GM19023 (cell line): ENCODE measurements at regions not wholly inside any gene's neighbourhood (a gene's known extent, or its start where the extent isn't known, plus 50 kb on each side); places are given as distances from the start of the nearest gene placed in this dataset.
"Not testable (repeated sequence)": the region's sequence is repeated elsewhere in the genome, so short reads cannot be mapped to it uniquely, and the experiment has no call there.

ENCODE experiments used
- ATAC-seq: cut with Tn5 transposase; IDR thresholded peaks from one replicate; pipeline ENCODE4 v1.9.1; 2021; ENCODE audit warnings: mild to moderate bottlenecking, moderate library complexity; ENCODE audit not compliant: unreplicated experiment

DNA sequence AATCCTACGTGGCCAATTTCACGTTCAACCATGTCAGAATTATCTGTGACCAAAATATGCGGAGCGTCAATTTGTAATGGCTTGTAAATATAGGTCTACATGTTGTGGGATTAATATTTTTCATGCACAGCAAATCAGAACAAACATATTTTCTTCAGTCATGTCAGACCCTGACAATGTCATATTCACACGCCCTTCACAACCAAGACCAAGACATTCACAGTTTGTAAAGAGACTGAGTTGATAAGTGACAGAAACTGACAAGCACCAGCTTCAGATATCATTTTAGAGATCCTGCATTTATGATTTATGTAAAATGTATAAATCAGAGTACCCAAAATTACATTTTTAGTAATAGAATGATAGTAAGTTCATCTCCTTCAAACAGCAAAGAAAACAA lies 57.3 kb upstream of the NOVA1 start:
- no peak for ATAC-seq

DNA sequence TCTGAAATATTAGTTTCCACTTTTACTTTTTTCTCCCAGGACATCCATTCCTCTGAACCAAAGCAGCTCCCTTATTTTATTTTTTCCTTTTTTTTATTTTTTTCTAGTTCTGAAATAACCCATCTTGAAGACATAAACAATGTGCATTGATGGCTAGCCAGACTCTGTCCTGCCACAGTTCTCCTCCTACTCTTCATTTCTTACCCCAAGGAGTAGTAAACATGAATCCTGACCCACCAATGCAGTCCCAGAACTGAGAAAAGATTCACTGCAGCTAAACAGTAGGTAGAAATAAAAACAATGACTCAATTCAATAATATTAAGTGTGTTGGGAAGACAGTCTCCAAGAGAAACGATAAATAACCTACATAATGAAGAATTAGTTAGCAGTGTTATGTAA lies 65.7 kb upstream of the NOVA1 start:
- no peak for ATAC-seq

DNA sequence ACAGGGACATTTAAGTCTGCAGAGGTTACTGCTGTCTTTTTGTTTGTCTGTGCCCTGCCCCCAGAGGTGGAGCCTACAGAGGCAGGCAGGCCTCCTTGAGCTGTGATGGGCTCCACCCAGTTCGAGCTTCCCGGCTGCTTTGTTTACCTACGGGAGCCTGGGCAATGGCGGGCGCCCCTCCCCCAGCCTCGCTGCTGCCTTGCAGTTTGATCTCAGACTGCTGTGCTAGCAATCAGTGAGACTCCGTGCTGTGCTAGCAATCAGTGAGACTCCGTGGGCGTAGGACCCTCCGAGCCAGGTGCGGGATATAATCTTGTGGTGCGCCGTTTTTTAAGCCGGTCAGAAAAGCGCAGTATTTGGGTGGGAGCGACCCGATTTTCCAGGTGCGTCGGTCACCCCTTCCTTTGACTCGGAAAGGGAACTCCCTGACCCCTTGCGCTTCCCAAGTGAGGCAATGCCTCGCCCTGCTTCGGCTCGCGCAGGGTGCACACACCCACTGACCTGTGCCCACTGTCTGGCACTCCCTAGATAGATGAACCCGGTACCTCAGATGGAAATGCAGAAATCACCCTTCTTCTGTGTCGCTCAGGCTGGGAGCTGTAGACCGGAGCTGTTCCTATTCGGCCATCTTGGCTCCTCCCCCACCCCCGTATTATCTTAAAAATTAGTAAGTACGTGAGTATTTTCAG lies 81.0 kb upstream of the NOVA1 start:
- ATAC-seq: not testable (repeated sequence)

DNA sequence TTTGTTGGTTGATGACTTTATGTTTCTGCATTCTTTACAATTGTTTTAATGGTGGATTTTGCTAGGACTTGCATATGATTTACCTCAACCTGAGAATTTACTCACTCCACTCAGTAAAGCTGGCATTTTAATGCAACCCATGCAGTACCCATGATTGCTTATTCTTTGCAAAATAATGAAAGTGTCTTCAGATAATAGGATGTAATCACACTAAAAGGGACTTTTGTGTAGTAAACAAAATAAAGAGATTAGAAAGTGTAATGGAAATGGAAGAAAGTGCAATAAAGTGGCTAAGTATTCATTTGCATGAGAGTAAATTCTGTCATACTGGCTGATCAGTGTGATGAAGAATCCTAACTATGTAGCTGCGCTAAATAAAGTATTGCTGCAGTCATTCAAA lies 87.6 kb upstream of the NOVA1 start:
- no peak for ATAC-seq

DNA sequence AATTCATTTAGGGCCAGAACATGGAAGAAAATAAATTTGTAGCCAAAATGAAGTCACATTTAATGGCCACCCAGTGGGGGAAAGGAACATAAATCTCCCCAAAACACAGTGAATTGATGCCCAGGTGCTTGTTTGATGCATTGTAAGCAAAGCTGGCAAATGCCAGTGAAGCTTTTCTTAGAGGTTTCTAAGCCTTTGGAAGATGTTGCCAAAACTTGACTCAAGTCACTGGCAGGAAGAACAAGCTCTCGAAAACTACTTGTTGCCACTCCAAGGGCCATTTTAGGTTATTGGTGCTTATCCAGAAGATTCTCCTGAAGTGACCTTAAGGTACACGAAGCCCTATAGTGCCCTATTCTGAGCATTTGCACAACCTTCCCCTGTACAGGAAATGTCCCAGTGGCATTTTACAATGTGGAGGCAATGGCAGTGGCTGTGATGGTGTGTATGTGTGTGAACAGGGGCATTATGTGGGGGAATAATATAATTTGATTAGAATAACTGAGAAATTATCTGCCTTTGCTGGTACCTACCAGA lies 89.5 kb upstream of the NOVA1 start:
- ATAC-seq: no peak

DNA sequence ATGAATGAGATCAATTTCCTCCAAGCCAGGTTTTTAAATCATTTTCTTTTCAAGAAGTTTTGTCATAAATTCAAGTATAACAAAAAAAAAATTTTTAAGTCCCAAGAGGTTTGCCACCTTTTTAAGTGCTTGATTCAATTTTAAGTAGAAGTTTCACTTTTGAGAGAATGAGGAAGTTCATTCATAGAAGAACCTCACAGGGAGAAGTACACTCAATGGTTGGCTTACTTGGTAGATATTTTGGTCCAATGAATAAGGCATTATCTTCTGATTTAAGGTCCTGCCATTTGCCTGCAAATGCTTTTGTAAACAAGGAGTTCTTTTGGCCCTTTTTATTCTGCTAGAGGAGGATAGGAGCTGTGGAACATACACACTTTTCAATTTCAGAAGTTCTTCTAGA lies 96.7 kb upstream of the NOVA1 start:
- ATAC-seq: no peak

DNA sequence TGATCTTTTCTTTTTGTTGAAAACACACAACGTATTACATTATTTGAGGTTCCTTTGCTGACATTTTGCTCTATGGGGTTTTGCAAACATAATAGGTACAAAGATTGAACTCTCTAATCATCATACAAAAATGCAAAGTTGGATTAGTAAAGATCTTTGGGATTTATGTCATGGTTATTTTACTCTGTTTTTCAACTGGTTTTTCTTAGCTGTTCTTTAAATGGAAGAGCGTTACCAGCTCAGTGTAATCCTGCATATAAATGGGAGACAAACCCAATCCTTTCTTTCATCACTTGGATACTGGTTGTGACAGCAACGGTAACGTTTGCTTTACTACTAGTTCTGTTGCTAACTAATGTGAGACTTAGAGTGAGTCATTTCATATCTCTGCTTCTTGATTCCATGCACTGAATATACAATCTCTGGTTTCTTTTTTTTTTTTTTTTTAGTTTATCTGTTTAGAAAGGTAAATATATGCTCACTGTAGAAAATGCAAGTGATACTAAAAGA lies 104.9 kb upstream of the NOVA1 start:
- no peak for ATAC-seq

DNA sequence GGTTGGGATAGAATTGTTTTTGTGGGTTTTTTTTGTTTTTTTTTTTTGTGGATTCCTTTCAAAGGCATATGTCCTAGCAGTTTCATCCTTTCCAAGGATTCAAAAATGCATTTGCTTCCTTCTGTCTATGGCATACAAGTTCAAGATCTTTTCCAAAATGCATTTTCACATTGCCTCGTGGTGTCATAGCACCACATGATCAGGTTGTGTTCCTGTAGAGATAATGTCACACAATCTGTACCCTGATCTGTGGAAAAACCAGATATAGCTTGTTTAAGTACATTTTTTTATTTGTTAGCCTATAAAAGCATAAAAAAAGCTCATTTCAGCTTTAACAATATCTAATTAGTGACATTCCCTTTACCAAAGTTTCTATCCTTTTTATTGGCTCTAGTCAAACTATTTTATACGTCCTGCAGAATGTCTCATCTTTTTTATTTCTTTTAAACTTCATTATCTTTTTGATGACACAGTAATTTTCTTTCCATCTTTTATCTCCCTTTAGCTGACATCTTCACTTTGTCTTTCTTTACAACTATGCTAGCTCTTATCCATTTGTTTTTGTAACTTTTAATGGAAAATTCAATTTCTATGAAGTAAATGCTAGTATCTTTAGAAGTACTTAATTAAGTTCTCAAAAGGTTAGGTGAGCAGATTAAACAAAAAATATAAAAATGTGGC lies 106.0 kb upstream of the NOVA1 start:
- no peak for ATAC-seq

DNA sequence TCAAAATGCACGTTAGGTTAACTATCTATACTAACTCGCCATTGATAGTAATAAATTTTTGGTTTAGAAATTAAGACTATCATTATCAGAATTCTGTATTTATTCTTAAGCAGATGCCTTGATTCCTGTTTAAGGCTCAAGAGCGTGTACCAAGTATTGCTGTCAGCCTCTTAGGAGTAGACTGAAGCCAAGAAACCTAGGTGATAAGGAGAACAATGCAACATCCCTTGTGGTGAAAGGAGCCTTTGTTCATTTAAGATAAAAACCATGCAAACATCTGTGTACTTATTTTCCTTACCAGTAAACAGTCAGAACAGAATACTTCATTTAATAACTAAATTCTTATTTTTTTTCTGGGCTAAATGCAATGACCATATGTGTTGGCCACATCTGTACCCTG lies 109.4 kb upstream of the NOVA1 start:
- no peak for ATAC-seq

DNA sequence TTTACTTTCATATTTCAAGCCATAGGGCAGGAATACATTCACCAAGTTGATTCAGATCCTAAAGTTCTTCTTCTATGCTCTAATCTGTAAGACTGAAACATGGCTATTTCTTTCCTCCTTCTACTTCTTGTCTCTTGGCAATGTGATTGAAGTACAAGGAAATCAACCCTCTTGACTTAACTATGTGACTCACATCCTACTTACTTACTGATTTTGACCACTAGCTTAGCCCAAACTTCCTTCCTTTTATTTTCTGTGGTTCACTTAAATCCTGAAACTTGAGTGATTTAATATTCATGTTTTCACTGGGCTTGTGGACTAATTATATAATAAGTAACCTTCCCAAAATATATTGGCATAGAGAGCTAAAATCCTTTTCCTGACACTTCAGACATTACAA lies 111.2 kb upstream of the NOVA1 start:
- no peak for ATAC-seq

DNA sequence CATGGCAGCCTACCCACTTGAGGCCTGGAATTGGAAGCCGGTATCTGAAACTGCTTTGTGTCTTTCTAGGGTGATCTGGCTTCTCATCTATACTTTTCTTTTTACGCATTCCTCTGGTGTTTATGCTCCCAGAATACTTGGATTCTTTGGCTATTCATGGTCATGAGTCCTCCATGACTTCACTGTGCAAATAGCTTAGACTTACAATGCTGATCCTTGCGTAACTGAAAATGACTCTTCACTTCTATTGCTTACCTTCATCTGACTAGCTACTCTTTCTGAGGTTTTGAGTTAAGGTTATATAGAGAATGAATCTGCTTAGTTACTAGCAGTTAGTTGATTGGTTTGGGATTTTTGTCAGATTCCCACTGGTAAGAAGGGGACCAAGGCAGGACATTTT lies 121.7 kb upstream of the NOVA1 start:
- no peak for ATAC-seq

DNA sequence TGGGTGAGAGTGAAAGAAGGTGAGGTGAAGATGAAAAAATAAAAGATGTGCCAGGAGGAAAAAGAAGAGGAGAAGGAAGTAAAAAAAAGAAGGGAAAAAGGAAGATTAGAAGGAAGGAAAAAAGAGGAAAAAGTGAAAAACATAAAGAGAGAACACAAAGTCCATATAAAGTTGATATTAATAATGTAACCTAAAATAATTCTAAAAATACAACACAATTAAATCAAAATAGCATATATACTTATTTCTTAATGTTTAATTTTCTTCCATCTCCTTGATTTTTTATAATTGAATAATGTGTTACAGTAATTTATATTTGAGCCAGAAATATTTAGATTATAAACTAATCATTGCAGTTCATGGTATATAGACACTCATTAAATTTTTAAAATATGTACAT lies 124.4 kb upstream of the NOVA1 start:
- ATAC-seq: no peak

DNA sequence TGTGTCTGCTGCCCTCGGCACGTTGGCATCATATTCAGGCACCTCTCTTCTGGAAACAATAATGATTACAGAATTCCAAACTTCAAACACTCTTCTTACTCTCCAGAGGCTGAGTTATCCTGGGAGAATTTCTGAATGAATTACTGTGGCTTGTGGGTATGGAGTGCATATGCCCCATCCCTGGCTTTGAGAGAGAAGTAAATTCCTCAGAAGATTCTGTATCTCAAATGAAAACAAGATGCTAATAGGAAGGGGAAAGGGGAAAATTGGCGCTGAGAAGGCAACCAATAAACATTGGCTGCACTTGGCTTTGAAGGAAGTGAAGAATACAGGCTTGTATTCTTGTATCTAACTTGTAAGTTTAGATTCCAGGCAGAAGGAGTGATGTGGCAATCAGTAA lies 132.0 kb upstream of the NOVA1 start:
- ATAC-seq: no peak

DNA sequence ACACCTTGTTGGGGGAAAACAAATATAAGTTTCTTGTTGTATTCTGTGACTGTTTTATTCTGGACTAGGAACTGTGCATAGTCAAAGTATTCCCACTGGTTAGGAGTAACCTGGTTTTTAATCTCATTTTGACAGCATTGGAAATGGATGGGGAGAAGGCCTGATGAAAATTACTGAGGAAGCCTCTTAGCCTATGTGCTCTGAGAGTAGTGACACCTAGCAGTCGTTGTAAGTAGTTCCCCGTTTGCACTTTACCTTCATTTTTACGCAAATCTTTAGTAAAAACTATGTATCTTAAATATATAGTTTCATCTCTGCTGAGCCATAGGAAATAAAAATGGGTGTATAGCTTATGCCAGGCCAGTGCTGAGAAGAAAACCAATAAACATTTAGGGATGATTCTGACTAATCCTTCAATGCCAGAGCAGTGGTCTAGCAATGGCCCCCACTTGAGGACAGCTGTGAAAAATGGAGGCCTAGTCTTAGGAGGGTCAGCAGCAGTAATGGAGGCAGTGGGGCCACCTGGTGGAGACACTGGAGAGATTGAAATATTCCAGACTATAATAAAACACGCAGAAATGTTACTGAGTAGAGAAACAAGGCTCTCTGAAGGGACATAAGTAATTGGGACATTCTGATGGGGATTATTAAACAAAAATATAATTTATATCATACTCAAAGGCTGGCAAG lies 133.2 kb upstream of the NOVA1 start:
- no peak for ATAC-seq

DNA sequence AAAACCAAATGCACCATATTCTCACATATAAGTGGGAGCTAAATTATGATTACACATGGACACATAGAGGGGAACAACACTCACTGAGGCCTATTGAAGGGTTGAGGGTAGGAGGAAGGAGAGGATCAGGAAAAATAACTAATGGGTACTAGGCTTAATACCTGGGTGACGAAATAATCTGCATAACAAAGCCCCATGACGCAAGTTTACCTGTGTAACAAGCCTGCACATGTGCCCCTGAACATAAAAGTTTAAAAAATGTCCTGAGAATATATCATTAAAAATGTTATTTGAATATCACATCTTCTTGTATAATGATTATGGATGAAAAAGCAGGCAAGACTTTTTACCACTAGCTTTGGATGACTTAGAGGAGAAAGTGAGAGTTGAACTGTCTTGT lies 138.0 kb upstream of the NOVA1 start:
- no peak for ATAC-seq

DNA sequence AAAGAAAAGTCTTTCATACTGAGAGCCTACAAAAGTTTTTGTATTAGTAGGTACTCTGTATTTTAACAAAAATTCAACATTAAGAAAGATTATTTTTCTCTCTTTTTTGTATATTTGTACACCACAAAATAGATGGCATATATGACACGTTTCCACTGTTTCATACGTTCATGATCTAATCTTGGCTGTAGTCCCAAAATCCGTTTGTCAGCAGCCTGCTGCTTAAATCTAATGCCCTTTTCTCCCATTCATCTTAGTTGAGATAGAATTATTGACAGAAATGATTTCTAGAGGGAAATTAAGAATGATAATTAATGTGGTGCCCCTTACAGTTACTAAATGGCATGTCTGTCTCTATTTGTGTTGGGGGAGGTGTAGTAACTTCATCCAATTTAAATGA lies 140.7 kb upstream of the NOVA1 start:
- ATAC-seq: no peak

DNA sequence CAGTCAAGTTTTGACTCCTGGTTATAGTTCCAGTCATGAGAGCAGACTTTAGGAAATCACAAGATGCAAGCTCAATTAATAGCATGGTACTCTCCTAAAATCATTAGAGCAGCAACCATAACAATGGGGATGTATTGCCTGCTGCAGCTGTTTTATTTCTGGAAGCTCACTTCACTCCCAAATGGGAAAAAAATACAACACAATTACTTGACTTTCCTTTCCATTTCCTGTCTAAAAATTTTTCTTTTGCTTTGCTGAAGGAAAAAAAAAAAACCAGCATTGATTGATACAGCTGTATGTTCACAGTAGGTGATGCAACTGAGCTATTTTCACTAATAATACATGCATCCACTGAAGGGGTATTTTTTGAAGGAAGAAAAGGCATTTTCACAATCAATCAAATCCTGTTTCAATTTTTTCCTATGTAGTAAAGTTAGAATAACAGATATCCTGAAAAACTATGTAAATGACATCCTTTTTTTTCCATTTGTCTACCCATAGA lies 143.9 kb upstream of the NOVA1 start:
- ATAC-seq: no peak

DNA sequence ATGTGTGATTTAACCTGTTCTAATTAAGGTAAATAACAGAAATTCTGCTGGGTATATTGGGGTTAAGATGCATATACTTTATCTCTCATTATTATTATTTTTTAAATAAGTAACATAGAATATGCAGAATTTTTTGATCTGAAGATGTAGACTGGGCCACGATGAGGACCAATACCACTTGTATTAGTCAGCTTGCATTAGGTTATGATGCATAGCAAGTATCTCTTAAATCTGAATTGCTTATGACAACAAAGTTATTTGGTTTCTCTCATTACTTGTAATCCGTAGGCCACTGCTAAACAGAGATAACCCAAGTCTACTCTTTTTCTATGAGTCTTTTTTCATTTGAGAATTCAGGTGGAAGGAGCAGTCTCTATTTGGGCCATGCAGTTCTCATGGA lies 145.5 kb upstream of the NOVA1 start:
- ATAC-seq: no peak

DNA sequence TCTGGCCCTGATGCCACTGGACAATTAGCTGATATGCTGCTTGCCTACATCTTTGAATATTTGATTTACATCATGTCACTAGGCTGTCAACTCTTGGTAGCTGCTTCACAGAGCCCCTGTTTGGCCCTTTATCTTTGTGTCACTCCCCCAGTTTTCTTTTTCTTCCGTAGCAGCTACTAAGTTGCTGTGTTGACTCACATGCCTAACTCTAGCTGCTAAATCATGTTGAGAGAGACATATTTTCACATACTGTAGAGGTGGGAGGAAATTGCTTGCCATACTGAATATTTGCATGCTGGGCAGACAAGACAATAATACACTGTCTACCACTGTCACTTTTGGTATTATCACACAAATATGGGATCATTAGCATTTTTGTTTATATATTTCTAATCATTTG lies 147.1 kb upstream of the NOVA1 start:
- no peak for ATAC-seq

DNA sequence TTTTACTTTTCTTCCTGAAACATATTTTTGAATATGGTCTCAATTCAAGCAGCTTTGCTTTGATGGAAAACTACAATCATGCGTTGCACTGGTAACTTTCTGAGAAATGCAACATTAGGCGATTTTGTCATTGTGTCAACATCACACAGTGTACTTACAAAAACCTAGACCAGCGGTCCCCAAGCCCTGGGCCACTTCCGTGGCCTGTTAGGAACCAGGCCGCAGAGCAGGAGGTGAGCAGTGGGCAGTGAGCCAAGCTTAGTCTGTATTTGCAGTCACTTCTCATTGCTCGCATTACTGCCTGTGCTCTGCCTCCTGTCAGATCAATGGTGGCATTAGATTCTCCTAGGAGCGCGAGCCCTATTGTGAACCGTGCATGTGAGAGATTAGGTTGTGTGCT lies 163.7 kb upstream of the NOVA1 start:
- ATAC-seq: no peak

DNA sequence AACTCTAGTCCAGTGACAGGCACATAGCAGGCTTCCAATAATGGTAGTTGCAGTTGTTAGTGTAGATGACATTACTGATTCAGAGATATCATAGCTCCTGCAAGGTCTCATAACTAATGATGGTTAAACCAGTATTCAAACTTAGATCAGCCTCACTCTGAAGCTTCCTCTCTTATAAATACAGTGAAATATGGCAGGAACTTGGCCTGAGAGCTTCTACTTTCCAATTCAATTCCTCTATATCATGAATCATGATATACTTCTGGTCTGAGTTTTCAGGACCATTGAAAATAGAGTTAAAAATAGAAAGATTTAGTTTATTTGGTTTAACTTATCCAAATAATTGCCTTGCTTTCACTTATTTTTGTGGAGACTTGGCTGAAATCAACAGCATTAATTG lies 167.5 kb upstream of the NOVA1 start:
- ATAC-seq: no peak
